ENCODE measurements at regions not wholly inside any gene's neighbourhood (a gene's known extent, or its start where the extent isn't known, plus 50 kb on each side); places are given as distances from the start of the nearest gene placed in this dataset.
"Not testable (repeated sequence)": the region's sequence is repeated elsewhere in the genome, so short reads cannot be mapped to it uniquely, and the experiment has no call there.

DNA sequence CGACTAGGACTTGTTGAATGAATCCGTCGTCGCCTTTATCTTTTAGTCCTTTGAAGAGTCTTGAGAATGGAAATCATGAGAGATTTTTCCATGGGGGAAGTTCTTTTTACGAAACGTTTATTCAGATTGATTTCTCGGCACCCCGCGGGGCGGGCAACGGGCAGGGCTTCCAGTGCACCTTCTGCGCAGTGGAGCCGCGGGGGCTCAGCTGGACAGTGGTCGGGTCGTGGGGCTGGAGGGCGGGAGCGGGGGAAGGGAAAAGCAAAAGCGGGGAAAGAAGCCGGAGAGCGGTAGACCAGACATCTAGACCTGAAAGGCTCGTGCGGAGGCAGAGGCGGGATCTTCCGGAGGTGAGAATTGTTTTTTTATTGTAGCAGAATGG, 103.0 kb downstream of the NBPF11 start:
- not testable (repeated sequence) for DNase-seq; H3K36me3 Mint-ChIP-seq (ENCODE audit: low read depth); H3K27ac Mint-ChIP-seq; H3K9me3 Mint-ChIP-seq; H3K27me3 Mint-ChIP-seq (ENCODE audit: insufficient read depth); H3K4me1 Mint-ChIP-seq (ENCODE audit: low read depth)
- H3K4me3 Mint-ChIP-seq, result peak overlapping the region; percentile 74

DNA sequence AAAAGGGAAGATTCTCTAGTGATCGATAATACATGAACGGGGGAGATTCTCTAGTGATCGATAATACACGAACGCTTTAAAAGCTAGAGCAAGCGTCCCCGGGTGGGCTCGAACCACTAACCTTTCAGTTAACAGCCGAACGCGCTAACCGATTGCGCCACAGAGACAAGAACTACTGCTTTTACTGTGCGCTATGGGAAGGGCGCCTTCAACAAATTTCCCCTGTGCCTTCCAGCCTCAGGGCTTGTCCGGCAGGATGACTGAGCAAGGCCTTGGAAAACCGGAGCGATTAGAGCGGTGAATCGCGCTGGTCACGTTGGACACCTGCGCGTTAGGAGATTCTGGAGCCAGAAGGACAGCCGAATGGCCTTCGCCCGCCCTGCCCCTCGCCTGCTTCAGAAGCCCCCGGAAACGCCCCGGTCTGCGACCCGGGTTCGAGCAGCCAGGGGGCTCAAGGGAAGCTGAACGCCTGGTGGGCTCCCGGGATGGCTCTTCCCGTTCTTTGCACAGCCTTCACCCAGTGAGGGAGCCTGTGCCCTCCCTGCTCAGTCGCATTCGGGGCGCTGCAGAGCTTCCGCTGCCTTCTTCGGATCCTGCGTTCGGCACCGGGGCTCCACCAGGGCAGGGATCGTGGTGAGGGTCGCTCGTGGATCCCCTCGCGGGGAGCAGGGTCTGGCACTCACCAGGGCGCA, 103.5 kb downstream of the NBPF11 start:
- H3K27me3 Mint-ChIP-seq (ENCODE audit: insufficient read depth); H3K36me3 Mint-ChIP-seq (ENCODE audit: low read depth); H3K4me1 Mint-ChIP-seq (ENCODE audit: low read depth); H3K27ac Mint-ChIP-seq; H3K9me3 Mint-ChIP-seq: not testable (repeated sequence)
- peak; percentile 28 for DNase-seq
- peak overlapping the region; percentile 74 for H3K4me3 Mint-ChIP-seq

DNA sequence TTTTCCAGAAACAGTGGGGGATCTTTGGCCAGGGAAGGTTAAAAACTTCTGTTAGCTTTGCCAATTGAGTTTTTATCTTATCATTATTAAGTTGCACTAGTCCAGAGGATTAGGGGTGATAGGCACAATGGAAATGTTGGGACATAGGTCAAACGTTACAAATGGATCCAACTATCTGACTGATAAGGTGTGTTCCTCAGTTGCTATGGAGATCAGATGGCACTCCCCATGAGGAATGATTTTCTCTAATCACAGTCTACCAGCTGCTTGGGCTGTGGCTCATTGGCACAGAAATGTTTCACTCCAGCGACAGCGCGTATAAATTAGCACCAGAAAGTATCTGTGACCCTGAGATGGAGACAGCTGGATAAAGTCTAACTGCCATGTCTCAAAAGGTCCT, 106.2 kb downstream of the NBPF11 start:
- not testable (repeated sequence) for H3K36me3 Mint-ChIP-seq (ENCODE audit: low read depth); H3K4me3 Mint-ChIP-seq

DNA sequence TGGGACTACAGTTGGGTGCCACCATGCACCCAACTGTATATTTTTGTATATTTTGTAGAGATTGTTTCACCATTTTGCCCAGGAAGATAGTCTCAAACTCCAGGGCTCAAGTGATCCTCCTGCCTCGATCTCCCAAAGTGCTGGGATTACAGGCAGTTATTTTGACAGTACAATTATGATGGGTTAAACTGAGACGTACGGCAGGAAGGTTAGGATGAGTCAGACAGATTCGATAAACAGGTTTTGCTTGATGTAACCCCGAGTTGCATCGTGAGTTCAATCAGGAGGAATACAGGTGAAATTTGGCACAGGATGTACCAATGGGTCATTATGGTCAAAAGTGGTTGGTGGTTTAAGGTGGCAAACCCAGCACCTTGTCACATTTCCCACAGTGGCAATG, 107.6 kb downstream of the NBPF11 start:
- DNase-seq; H3K9me3 Mint-ChIP-seq; H3K4me1 Mint-ChIP-seq (ENCODE audit: low read depth); H3K27me3 Mint-ChIP-seq (ENCODE audit: insufficient read depth); H3K36me3 Mint-ChIP-seq (ENCODE audit: low read depth); H3K4me3 Mint-ChIP-seq; H3K27ac Mint-ChIP-seq: not testable (repeated sequence)

More for the DNA sequence above, 106.2 kb downstream of the NBPF11 start:
- not testable (repeated sequence) for DNase-seq; H3K27ac Mint-ChIP-seq; H3K4me1 Mint-ChIP-seq (ENCODE audit: low read depth); H3K9me3 Mint-ChIP-seq; H3K27me3 Mint-ChIP-seq (ENCODE audit: insufficient read depth)

All from HFFc6 (cell line).